Hematopoietic multipotent progenitor cell treated with erythropoietin and hydrocortisone succinate and interleukin-3 and kit ligand, for 4 days (in vitro differentiated cells): ENCODE measurements at regions not wholly inside any gene's neighbourhood (a gene's known extent, or its start where the extent isn't known, plus 50 kb on each side); places are given as distances from the start of the nearest gene placed in this dataset.

ENCODE experiments used
- DNase-seq: peaks from one replicate; pipeline ENCODE4 v3.0.0-alpha.2; 2015

- no peak for DNase-seq
Measured at GRCh38 chr3:22907796-22908195, 295.3 kb upstream of the UBE2E2 start.

DNA sequence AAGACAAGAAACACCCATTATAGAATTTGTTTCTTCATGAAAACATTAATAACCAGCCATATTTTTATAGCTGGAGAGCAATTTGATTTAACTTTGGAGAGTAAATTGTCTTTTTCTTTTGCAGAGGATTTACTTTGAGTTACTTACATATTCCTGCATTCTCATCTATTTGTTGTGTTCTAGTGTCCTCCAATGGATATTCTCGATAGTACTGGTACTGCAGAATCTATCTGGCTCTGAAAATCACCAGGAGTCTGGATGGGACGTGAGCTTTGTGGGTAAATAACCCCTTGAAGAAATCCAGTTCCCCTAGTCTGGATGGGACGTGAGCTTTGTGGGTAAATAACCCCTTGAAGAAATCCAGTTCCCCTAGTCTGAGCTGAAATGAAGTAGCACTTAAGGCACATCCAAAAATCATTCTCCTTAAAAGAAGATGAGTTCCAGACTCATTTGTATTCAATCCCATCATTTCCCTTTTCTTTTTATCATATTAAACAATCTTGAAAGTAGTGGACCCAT lies 294.1 kb upstream of the UBE2E2 start:
- peak; percentile 7 for DNase-seq

DNA sequence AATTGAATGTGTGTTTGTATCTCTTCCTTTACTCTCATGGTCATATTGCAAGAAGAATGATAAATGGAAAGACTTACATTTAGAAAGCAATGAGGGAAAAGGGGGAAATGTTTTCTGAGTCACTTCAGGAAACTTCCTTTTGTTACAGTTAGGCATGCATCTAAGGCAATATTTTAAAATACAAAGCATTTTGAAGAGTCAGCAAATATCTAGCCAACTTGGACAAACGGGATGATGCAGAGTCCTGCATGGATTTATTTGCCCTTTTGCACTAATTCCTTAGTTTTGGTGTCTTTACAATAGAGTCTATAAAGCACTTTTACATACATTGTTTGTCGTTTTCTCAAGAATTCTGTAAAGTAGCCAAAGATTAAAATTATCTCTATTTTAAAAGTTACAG lies 286.2 kb upstream of the UBE2E2 start:
- no peak for DNase-seq

DNA sequence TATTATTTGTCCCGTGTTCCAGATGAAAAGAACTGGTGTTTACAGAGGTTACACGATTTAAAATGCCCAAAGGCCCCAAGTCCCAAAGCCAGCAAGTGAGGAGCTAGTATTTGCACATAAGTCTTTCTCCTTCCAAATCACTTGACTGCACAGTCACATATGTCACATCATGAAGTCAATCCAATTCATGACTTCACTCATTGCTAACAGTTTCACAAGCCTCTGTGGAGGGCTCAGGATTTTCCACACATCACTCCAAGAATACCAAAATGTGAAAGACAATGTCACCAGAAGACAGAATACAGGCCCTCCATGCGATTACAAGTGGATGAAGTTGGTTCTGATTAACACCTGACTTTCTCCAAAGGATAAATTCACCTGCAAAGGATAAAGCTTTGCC lies 283.1 kb upstream of the UBE2E2 start:
- DNase-seq, result no peak

- peak; percentile 50 for DNase-seq
Measured at GRCh38 chr3:22922317-22922716, 280.8 kb upstream of the UBE2E2 start.

DNA sequence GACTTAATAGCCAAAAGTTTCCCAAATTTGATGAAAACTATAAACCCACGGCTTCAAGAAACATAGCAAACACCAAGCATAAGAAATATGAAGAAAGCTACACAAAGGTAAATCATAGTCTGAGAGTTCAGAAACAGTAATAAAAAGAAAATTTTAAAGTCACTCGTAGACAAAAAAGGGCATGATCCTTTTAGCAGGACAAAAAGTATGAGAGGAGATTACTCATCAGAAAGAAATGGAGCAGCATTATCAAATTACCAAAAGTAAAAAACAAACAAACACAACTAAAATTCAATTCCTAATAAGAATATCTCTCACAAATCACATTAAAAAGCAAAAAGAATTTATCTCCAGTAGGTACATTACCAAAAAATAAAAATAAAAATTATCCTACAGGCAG lies 279.4 kb upstream of the UBE2E2 start:
- DNase-seq, result no peak

DNA sequence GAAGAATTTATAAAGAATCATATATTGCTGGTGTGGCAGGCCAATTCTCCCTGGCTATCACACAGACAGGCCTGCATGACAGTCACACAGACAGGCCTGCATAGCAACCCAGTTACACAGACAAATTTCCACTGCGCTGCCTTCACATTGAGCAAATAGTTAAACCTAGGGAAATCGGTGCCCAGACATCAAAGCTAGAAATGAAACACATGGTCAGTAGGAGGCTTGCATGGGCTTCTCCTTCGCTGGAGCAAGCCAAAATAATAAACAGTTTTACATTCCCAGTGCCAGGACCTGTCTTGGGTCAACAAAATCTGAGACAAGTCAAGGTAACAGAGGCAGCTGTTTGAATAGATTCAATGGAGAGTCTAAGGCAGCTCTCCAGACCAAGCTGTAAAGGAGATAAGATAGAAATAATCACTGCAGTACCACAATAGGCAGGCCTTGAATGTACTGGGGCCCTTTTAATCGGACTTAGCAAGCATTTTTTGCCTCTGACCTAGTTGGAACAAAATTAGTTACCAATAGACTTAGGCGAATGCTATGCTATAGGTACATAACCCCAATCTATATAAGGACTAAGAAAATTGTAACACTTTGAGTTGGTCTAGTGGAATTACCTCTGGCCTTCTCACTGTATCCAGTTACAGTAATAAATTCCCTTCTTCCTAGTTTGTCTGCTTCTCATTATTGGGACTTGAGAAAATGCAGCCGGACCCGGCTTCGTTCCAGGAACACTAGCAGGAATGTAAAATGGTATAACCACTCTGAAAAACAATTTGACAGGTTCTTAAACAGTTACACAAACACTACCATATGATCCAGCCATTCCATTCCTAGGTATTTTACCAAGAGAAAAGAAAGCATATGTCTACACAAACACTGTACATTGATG lies 274.7 kb upstream of the UBE2E2 start:
- no peak for DNase-seq

DNA sequence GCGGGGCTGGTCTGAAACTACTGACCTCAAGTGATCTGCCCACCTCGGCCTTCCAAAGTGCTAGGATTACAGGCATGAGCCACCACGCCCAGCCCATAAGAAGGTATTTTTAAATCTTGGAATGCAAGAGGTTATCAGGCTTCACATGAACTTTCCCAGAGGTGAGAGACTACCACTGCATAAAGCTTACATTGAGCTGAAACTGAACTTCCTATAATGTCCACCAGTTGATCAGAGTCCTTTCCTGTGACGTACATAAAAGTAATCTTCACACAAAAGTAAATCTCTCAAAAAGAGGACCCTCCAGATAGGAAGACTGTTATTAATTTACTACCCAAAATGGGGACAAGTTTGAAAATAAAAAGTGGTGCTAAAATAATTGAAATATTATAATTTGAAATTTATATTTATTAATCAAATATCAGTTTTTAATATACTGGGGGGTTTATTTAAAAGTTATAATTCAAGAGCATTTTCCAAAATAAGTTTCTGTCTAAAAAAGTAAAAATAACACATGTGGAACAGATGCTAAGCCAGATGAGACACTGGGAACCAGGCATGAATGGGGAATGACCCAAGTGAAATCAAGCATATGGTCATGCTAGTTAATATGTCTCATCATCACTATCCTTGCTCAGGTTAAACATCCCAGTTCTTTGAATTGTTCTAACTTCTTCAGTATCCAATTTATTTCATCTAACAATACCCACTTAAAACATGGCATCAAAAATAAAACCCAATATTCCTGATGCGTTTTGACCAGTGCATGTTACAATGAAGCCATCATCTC lies 269.9 kb upstream of the UBE2E2 start:
- DNase-seq, result no peak

- no peak for DNase-seq
Measured at GRCh38 chr3:22933841-22934116, 269.3 kb upstream of the UBE2E2 start.

DNA sequence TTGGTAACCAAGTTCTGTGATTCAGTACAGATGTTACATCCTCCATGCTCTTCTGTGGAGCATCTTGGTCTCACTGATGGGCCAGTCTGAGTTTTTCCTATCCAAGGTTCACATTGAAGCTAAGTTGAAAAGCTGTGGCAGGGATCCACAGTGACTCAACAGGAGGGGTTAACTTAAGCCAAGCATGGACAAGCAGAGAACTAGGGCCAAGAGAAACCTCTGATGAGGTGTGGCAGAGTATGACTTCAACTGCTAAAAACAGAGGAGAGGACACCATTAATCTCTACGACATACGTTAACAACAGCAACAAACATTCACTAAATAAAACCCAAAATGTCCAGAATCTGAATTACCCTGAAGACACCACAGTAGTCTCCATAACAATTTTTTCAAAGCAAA lies 268.1 kb upstream of the UBE2E2 start:
- DNase-seq, result no peak

DNA sequence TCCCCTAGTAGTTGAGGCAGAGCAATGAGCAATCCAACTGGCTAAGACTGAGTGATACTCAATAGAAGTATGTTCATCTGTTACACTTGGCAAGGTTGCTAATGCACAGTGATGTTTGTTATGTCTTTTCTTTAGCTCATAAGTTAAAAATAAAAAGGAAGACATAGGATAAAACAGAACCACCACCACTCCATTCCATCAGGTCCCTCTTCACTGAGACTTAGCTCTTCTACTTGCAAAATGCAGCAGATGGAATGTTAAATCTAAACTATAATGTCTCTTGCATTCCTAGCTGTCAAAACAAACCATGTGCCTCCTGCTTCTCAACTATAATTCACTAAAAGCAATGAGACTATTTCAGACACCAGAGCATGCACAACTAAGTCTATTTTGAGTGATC lies 265.6 kb upstream of the UBE2E2 start:
- no peak for DNase-seq

DNA sequence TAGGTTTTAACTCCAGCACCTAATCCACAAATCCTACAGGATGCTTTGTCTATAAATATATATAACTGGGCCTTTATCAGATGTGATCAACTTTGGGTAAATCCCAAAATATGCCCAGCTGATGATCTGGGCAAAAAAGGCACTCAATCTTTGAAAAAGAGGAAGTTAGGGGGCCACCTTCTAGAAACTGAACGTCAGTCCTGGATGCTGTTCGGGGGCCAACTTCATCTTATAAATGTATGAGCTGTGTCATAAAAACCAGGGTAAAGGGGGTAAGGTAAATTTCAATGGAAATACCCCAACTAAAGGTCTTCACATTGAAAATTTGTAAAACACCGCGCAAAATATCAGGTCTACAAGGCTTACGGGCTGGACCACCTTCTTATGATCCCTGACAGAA lies 264.4 kb upstream of the UBE2E2 start:
- DNase-seq, result no peak

DNA sequence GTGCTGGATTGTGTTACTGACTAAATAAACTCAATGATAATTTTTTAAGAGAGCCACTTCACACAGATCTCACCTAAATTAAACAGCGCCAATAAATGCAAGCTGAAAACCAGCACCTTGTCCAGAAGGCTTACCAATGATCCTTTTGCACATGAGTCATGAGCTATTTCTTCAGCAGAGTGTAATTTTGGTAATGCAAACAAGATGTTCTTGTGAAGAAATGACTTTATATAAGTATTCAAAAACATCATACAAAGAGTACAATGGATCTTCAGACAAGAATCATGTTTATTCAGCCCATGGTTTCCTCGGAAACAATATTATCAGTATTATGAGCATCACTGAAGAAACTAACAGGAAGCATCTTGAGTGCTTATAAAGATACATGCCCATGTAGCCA lies 263.8 kb upstream of the UBE2E2 start:
- no peak for DNase-seq

DNA sequence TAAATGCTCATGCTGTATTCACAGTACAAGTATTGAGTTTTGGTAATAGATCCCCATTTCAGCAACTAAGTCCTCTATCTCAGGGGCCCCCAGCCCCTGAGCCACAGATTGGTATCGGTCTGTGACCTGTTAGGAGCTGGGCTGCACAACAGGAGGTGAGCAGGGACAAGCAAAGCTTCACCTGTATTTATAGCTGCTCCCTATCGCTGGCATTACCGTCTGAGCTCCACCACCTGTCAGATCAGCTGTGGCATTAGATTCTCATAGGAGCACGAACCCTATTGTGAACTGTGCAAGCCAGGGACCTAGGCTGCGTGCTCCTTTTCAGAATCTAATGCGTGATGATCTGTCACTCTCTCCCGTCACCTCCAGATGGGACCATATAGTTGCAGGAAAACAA lies 262.8 kb upstream of the UBE2E2 start:
- DNase-seq, result no peak

DNA sequence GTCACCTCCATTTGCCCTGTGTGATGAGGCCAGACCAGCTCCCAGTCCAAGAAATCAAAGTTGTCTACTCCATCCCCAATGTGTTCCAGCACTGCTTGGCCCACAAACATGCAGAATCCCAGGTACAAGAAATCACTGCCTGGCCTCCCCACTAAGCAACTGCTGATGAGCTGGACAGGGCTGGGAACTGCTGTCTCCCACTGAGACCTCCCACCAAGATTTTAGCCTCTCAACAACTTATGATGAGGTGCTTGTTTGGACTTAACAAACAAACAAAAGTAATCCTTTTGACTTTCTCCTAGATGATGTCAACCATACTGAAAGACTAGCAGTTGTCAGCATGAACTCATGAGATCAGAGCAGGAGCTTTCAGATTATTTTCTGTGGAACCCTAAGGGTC lies 260.1 kb upstream of the UBE2E2 start:
- DNase-seq, result no peak

DNA sequence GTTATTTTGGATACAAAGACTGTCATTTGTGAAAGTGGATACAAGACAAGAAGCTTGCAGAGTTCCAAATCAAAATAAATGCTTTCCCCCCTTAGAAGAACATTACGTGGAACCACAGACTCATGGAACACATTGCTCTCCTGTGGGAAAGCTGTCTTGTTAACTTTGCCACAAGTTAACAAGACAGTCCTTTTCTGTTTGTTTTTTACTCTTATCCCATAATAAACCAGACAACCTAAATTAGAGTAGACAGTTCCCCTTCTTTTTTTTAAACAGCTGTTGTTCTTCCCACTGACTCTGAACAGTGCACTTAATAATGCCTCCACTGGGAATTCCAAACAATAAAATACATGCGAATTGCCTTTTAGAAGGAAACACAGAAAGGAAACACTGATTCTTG lies 255.3 kb upstream of the UBE2E2 start:
- no peak for DNase-seq

DNA sequence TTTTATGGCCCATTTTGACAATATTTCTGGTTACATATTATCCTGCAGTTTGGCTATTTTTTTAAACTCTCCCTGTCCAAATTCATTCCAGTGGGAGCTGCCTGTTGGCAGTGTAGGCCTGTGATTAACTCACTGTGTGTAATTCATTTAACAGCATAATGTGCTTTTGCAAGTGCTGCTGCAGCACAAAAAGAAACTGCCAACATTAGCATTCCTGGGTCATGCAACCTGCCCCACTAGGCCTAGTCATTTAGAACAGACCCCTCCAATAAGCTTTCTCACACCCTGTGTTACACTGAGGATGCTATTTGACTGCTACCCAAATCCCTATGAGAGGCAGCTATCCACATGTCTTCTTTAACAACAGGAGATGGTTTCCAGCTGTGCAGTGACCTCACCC lies 251.2 kb upstream of the UBE2E2 start:
- no peak for DNase-seq

GRCh38 chr3:22952860-22953259 lies 250.3 kb upstream of the UBE2E2 start:
- no peak for DNase-seq

- no peak for DNase-seq
Measured at GRCh38 chr3:22959593-22959992, 243.5 kb upstream of the UBE2E2 start.

- DNase-seq, result peak; percentile 83
Measured at GRCh38 chr3:22960105-22960984, 242.8 kb upstream of the UBE2E2 start.

GRCh38 chr3:22962244-22962643 lies 240.9 kb upstream of the UBE2E2 start:
- DNase-seq, result no peak

DNA sequence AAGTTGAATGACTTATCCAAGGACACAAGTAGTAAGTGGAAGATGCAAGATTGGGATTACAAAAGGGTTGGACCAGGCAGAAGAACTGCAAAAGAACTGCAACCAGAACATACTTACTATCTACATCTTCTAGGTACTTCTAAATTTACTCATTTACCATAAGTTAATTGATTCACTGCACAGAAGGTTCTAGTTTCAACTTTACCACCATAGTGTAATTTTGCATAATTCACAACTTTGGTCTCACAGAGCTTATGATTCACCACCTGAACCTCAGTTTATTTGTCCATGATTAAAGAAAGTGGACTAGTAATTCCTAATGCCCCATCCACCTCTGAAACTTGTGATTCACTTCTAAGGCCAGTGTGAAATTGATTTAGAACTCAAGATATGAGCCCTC lies 236.8 kb upstream of the UBE2E2 start:
- no peak for DNase-seq

DNA sequence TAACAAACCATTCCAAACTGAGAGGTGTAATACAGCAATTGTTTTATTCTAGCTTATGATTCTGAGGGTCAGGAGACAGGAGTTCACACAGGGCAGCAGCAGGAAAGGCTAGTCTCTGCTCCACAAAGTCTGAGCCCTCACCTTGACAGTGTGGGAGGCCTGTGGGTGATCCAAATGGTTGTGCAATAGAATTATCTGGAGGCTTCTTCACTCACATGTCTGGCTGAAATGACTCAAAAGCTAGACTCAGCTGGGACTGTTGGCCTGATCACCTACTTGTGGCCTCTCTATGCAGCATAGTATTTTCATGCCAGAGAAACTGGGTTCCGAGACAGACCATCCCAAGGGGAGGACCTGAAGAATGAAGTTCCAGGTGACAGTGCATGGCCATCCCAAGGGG lies 233.9 kb upstream of the UBE2E2 start:
- DNase-seq, result no peak
